Suprapubic skin (tissue), 4 donors: ENCODE measurements at regions not wholly inside any gene's neighbourhood (a gene's known extent, or its start where the extent isn't known, plus 50 kb on each side); places are given as distances from the start of the nearest gene placed in this dataset.

Source experiments
- DNase-seq, 2 donors: peaks; one replicate each; pipeline ENCODE4 v3.0.0-alpha.2; 2019; ENCODE audit warnings: low spot score in 2 of 2
- H3K27ac ChIP-seq: fragments of 200-600 bp; sonication (generic); one replicate; pipeline ENCODE4 v1.5.1; 2019
- H3K27me3 ChIP-seq: fragments of 200-600 bp; sonication (generic); one replicate; pipeline ENCODE4 v1.5.1; 2019
- H3K36me3 ChIP-seq: fragments of 200-600 bp; sonication (generic); one replicate; pipeline ENCODE4 v1.5.1; 2019
- H3K4me1 ChIP-seq: fragments of 200-600 bp; sonication (generic); one replicate; pipeline ENCODE4 v1.5.1; 2019
- H3K4me3 ChIP-seq: fragments of 200-600 bp; sonication (generic); one replicate; pipeline ENCODE4 v1.5.1; 2019; ENCODE audit warnings: mild to moderate bottlenecking
- H3K9me3 ChIP-seq: fragments of 200-600 bp; sonication (generic); one replicate; pipeline ENCODE4 v1.5.1; 2019
- EP300 ChIP-seq: sonication (generic); formaldehyde crosslinking; IDR thresholded peaks from one replicate; pipeline ENCODE4 v1.6.1; 2017; ENCODE audit warnings: antibody characterized with exemption
- POLR2A ChIP-seq, 2 donors: fragments of 450-650 bp; IDR thresholded peaks; one replicate each; pipeline ENCODE4 v1.6.1; 2017; ENCODE audit warnings: antibody characterized with exemption in 2 of 2, mild to moderate bottlenecking in 2 of 2, moderate library complexity in 2 of 2
- POLR2AphosphoS5 ChIP-seq, 3 donors: sonication (generic); formaldehyde crosslinking; IDR thresholded peaks; one replicate each; pipeline ENCODE4 v1.6.1; 2017; ENCODE audit warnings: antibody characterized with exemption in 3 of 3
- WGBS: methylation state at CpG from one replicate; pipeline ENCODE4 v1.1.5; 2018; 5-methylcytosine and 5-hydroxymethylcytosine counted together
- TF ChIP-seq, protein P1 (sequence below), 2 donors: fragments of 200-600 bp in 1 of 2; fragments of 450-650 bp in 1 of 2; sonication (generic) in 1 of 2; IDR thresholded peaks; one replicate each; pipeline ENCODE4 v1.5.1; 2016 to 2019; ENCODE audit warnings: antibody characterized with exemption in 2 of 2, mild to moderate bottlenecking in 1 of 2, moderate library complexity in 1 of 2

DNA sequence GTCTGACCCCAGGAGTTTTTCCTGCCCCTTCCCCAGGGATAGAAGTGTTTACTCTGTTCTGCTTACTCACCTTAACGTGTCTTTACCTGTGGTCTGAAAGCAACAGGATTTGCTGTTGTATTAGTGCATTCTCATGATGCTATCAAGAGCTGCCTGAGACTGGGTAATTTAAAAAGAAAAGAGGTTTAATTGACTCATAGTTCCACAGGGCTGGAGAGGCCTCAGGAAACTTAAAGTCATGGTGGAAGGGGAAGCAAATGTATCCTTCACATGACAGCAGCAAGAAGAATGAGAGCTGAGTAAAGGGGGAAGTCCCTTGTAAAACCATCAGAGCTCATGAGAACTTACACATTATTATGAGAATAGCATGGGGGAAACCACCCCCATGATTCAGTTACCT is 240.4 kb downstream of the SNAPC1 start:
- no peaks in the 10 kb centered on the region for H3K36me3 ChIP-seq
- 68% methylated on average over 1 of the region's 1 CpG for WGBS
- H3K4me3 ChIP-seq, result no peak overlapping the region
- DNase-seq, result no peak
- H3K27me3 ChIP-seq, result no peaks in the 10 kb centered on the region
- H3K4me1 ChIP-seq, result no peaks in the 10 kb centered on the region
- H3K27ac ChIP-seq, result no peak overlapping the region
- TF ChIP-seq POLR2A (IDR thresholded peaks at IDR 0.05) (no peak), POLR2AphosphoS5 (IDR thresholded peaks at IDR 0.05) (no peak), EP300 (no peak)
- TF ChIP-seq, protein P1, sequence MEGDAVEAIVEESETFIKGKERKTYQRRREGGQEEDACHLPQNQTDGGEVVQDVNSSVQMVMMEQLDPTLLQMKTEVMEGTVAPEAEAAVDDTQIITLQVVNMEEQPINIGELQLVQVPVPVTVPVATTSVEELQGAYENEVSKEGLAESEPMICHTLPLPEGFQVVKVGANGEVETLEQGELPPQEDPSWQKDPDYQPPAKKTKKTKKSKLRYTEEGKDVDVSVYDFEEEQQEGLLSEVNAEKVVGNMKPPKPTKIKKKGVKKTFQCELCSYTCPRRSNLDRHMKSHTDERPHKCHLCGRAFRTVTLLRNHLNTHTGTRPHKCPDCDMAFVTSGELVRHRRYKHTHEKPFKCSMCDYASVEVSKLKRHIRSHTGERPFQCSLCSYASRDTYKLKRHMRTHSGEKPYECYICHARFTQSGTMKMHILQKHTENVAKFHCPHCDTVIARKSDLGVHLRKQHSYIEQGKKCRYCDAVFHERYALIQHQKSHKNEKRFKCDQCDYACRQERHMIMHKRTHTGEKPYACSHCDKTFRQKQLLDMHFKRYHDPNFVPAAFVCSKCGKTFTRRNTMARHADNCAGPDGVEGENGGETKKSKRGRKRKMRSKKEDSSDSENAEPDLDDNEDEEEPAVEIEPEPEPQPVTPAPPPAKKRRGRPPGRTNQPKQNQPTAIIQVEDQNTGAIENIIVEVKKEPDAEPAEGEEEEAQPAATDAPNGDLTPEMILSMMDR (IDR thresholded peaks at IDR 0.05), result no peak
- H3K9me3 ChIP-seq, result no peaks in the 10 kb centered on the region

DNA sequence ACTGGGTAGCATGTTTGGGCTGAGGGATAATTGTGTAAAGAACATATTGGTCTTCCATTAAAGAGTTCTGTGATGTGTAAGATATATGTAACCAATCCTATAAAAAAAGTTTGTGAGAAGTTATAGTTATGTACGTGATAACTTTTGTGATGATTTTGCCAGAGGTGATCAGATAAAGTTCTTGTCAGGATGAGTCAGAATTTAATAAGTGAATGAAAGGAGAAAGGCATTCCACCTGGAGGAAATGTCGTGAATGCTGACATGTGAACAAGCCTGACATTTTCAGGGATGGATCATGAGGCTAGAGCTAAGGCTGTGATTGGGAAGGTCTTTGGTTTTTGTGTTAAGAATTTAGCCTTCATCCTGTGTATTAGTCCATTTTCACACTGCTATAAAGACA is 241.5 kb downstream of the SNAPC1 start:
- H3K27ac ChIP-seq, result no peak overlapping the region
- no peaks in the 10 kb centered on the region for H3K27me3 ChIP-seq
- DNase-seq, result no peak
- TF ChIP-seq, protein P1 (IDR thresholded peaks at IDR 0.05), result no peak
- no peak for TF ChIP-seq EP300
- TF ChIP-seq POLR2AphosphoS5 (IDR thresholded peaks at IDR 0.05), result no peak
- TF ChIP-seq POLR2A (IDR thresholded peaks at IDR 0.05), result no peak
- 26% methylated on average over 2 of the region's 2 CpGs for WGBS
- no peaks in the 10 kb centered on the region for H3K9me3 ChIP-seq
- no peaks in the 10 kb centered on the region for H3K4me1 ChIP-seq
- H3K36me3 ChIP-seq, result no peaks in the 10 kb centered on the region
- H3K4me3 ChIP-seq, result no peak overlapping the region

DNA sequence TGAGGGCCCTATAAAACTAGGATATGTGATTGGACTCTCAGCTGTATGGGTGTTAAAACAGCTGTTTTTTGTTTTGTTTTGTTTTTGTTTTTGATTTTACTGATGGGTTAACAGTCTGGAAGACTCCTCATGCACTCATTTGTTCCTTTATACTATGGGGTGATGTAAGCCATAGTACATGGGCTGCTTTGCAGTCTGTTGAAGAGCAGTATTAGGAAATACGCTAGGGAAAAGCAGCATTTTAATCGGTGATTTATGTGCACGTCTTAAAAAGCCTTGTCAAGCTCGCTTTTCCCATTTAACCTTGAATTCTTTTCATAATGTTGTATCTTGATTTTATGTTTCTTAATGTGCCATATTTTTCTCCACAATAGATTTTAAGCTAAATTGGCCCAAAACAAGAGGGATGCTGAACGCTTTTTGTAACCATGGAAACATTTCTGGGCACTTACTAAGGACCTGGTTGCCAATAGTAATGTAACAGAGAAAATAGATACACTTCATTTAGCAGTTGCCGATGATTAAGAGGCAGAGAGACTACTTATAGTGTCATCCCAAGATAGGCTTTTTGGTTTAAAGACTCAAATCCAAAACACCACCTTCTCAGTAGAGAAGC is 244.0 kb downstream of the SNAPC1 start:
- no peaks in the 10 kb centered on the region for H3K36me3 ChIP-seq
- WGBS, result 44% methylated on average over 6 of the region's 6 CpGs
- no peak overlapping the region for H3K4me3 ChIP-seq
- TF ChIP-seq, protein P1 (IDR thresholded peaks at IDR 0.05), result no peak
- no peak for TF ChIP-seq EP300
- TF ChIP-seq POLR2A (IDR thresholded peaks at IDR 0.05), result no peak
- no peak for TF ChIP-seq POLR2AphosphoS5 (IDR thresholded peaks at IDR 0.05)
- H3K27me3 ChIP-seq, result no peaks in the 10 kb centered on the region
- H3K27ac ChIP-seq, result no peak overlapping the region
- H3K9me3 ChIP-seq, result no peaks in the 10 kb centered on the region
- no peaks in the 10 kb centered on the region for H3K4me1 ChIP-seq
- no peak for DNase-seq

DNA sequence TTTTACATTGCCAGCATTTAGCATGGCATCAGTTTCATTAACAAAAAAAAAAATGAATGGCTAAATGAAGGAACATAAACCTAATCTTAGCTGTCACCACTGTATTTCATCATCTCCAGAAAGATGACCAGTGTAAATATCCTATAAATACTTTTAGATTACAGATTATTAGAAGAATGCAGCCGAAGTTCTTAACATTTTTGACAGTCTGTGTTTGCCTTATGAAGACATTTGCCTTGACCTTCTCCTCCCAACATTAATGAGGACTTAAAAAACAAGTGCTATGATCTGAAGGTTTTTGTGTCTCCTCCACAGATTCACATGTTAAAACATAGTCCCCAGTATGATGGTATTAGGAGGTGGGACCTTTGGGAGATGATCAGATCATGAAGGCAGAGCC is 253.0 kb downstream of the SNAPC1 start:
- TF ChIP-seq POLR2A (IDR thresholded peaks at IDR 0.05), result no peak
- no peak for TF ChIP-seq POLR2AphosphoS5 (IDR thresholded peaks at IDR 0.05)
- TF ChIP-seq, protein P1 (IDR thresholded peaks at IDR 0.05), result no peak
- no peak for TF ChIP-seq EP300
- Histone ChIP-seq H3K9me3 (peaks cover 2% of the 10 kb centered on the region), H3K4me1 (no peaks in the 10 kb centered on the region), H3K27me3 (no peaks in the 10 kb centered on the region), H3K27ac (no peak overlapping the region), H3K4me3 (no peak overlapping the region), H3K36me3 (no peaks in the 10 kb centered on the region)
- 61% methylated on average over 1 of the region's 1 CpG for WGBS
- no peak for DNase-seq

DNA sequence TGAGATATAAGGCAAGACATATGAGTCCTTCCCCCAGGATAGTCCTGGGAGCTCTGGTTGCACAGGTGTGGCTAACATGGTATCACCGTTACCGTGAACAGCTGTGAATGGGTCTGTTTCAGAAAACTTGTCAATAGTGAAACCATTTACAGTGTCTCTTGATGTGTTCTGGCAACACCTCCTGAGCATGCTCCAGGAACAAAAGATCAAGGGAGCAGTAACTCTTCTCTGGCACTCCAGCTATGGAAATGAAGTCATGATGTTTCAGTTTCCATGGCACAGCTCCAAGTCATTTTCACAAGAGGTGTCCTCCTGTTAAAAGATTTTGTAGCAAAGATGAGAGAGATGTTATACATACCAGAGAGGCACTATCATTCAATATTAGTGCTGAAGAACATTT is 253.7 kb downstream of the SNAPC1 start:
- no peak overlapping the region for H3K4me3 ChIP-seq
- TF ChIP-seq POLR2A (IDR thresholded peaks at IDR 0.05) (no peak), EP300 (no peak), POLR2AphosphoS5 (IDR thresholded peaks at IDR 0.05) (no peak)
- TF ChIP-seq, protein P1 (IDR thresholded peaks at IDR 0.05), result no peak
- DNase-seq, result no peak
- no peak overlapping the region for H3K27ac ChIP-seq
- no peaks in the 10 kb centered on the region for H3K4me1 ChIP-seq
- WGBS, result 10% methylated on average over 2 of the region's 2 CpGs
- no peaks in the 10 kb centered on the region for H3K27me3 ChIP-seq
- H3K9me3 ChIP-seq, result peaks cover 2% of the 10 kb centered on the region
- no peaks in the 10 kb centered on the region for H3K36me3 ChIP-seq
